ENCODE measurements at regions not wholly inside any gene's neighbourhood (a gene's known extent, or its start where the extent isn't known, plus 50 kb on each side); places are given as distances from the start of the nearest gene placed in this dataset.

GRCh38 chr3:41125258-41125657 lies 74.0 kb upstream of the CTNNB1 start:
- Histone ChIP-seq H3K4me3 (ENCODE audit: low read depth, low read length) (no peak overlapping the region), H3K4me1 (no peaks in the 10 kb centered on the region), H3K9ac (no peak overlapping the region), H3K79me2 (no peaks in the 10 kb centered on the region), H3K9me3 (ENCODE audit: control insufficient read depth, low read length) (no peaks in the 10 kb centered on the region), H3K27ac (no peak overlapping the region), H2AFZ (no peak overlapping the region), H3K27me3 (ENCODE audit: control insufficient read depth, insufficient read depth, low read length) (no peaks in the 10 kb centered on the region), H3K4me2 (ENCODE audit: low read length) (no peak overlapping the region), H3K36me3 (ENCODE audit: control insufficient read depth, insufficient read depth, low read length) (no peaks in the 10 kb centered on the region)
- no peak for TF ChIP-seq CTCF (IDR thresholded peaks at IDR 0.05)

GRCh38 chr3:41126472-41126871 lies 72.8 kb upstream of the CTNNB1 start:
- H3K4me1 ChIP-seq: no peaks in the 10 kb centered on the region
- no peaks in the 10 kb centered on the region for H3K9me3 ChIP-seq (ENCODE audit: control insufficient read depth, low read length)
- H3K4me3 ChIP-seq (ENCODE audit: low read depth, low read length): no peak overlapping the region
- TF ChIP-seq CTCF (IDR thresholded peaks at IDR 0.05): no peak
- no peak overlapping the region for H3K27ac ChIP-seq
- H3K9ac ChIP-seq: no peak overlapping the region
- H3K27me3 ChIP-seq (ENCODE audit: control insufficient read depth, insufficient read depth, low read length): no peaks in the 10 kb centered on the region
- H3K36me3 ChIP-seq (ENCODE audit: control insufficient read depth, insufficient read depth, low read length): no peaks in the 10 kb centered on the region
- H3K4me2 ChIP-seq (ENCODE audit: low read length): no peak overlapping the region
- no peak overlapping the region for H2AFZ ChIP-seq
- no peaks in the 10 kb centered on the region for H3K79me2 ChIP-seq

- no peak for TF ChIP-seq CTCF (IDR thresholded peaks at IDR 0.05)
- Histone ChIP-seq H3K4me3 (ENCODE audit: low read depth, low read length) (no peak overlapping the region), H3K36me3 (ENCODE audit: control insufficient read depth, insufficient read depth, low read length) (no peaks in the 10 kb centered on the region), H2AFZ (no peak overlapping the region), H3K4me1 (no peaks in the 10 kb centered on the region), H3K27ac (no peak overlapping the region), H3K79me2 (no peaks in the 10 kb centered on the region), H3K9me3 (ENCODE audit: control insufficient read depth, low read length) (no peaks in the 10 kb centered on the region), H3K4me2 (ENCODE audit: low read length) (no peak overlapping the region), H3K27me3 (ENCODE audit: control insufficient read depth, insufficient read depth, low read length) (no peaks in the 10 kb centered on the region), H3K9ac (no peak overlapping the region)
These were observed 72.3 kb upstream of the CTNNB1 start for GRCh38 chr3:41126961-41127360.

GRCh38 chr3:41127414-41127813 lies 71.9 kb upstream of the CTNNB1 start:
- Histone ChIP-seq H3K79me2 (no peaks in the 10 kb centered on the region), H3K4me3 (ENCODE audit: low read depth, low read length) (no peak overlapping the region), H3K4me2 (ENCODE audit: low read length) (no peak overlapping the region), H3K4me1 (no peaks in the 10 kb centered on the region), H3K27ac (no peak overlapping the region), H2AFZ (no peak overlapping the region), H3K27me3 (ENCODE audit: control insufficient read depth, insufficient read depth, low read length) (no peaks in the 10 kb centered on the region), H3K36me3 (ENCODE audit: control insufficient read depth, insufficient read depth, low read length) (no peaks in the 10 kb centered on the region), H3K9me3 (ENCODE audit: control insufficient read depth, low read length) (no peaks in the 10 kb centered on the region), H3K9ac (no peak overlapping the region)
- TF ChIP-seq CTCF (IDR thresholded peaks at IDR 0.05): no peak

GRCh38 chr3:41129731-41130130 lies 69.6 kb upstream of the CTNNB1 start:
- Histone ChIP-seq H3K27me3 (ENCODE audit: control insufficient read depth, insufficient read depth, low read length) (no peaks in the 10 kb centered on the region), H3K9ac (no peak overlapping the region), H3K9me3 (ENCODE audit: control insufficient read depth, low read length) (no peaks in the 10 kb centered on the region), H2AFZ (no peak overlapping the region), H3K36me3 (ENCODE audit: control insufficient read depth, insufficient read depth, low read length) (no peaks in the 10 kb centered on the region), H3K4me1 (no peaks in the 10 kb centered on the region), H3K27ac (no peak overlapping the region), H3K79me2 (no peaks in the 10 kb centered on the region), H3K4me2 (ENCODE audit: low read length) (no peak overlapping the region), H3K4me3 (ENCODE audit: low read depth, low read length) (no peak overlapping the region)
- TF ChIP-seq CTCF (IDR thresholded peaks at IDR 0.05): no peak
